Lower lobe of right lung (tissue), 2 donors: ENCODE measurements at regions not wholly inside any gene's neighbourhood (a gene's known extent, or its start where the extent isn't known, plus 50 kb on each side); places are given as distances from the start of the nearest gene placed in this dataset.

ENCODE experiments used
- ATAC-seq, 2 donors: fragments of 200-7000 bp; cut with Tn5 transposase; one replicate each; pipeline ENCODE4 v1.9.1; 2020 to 2022; ENCODE audit warnings: mild to moderate bottlenecking in 2 of 2, moderate library complexity in 2 of 2
- DNase-seq: peaks from one replicate; pipeline ENCODE4 v3.0.0-alpha.2; 2020
- H3K27ac ChIP-seq: fragments of 200-600 bp; one replicate; pipeline ENCODE4 v1.8.0; 2022
- H3K27me3 ChIP-seq: fragments of 200-600 bp; one replicate; pipeline ENCODE4 v1.8.0; 2022; ENCODE audit warnings: low read depth
- H3K36me3 ChIP-seq: fragments of 200-600 bp; one replicate; pipeline ENCODE4 v1.8.0; 2022; ENCODE audit warnings: mild to moderate bottlenecking
- H3K4me1 ChIP-seq: fragments of 200-600 bp; one replicate; pipeline ENCODE4 v1.8.0; 2022
- H3K4me3 ChIP-seq: fragments of 200-600 bp; one replicate; pipeline ENCODE4 v1.8.0; 2022; ENCODE audit warnings: mild to moderate bottlenecking
- H3K9me3 ChIP-seq: fragments of 200-600 bp; one replicate; pipeline ENCODE4 v1.8.0; 2022
- CTCF ChIP-seq: fragments of 200-600 bp; IDR thresholded peaks from one replicate; pipeline ENCODE4 v1.8.0; 2022; ENCODE audit warnings: antibody characterized with exemption, mild to moderate bottlenecking
- intact Hi-C: fragments of 100-400 bp; cut with DNase I; formaldehyde crosslinking; loops from one replicate; pipeline ENCODE4 v1.11.0; 2022
- donor health status: DM: no; HTN: yes; CAD: no; lungs with severe emphysema.

GRCh38 chr4:71229477-71230270 lies 109.1 kb upstream of the SLC4A4 start:
- DNase-seq (no peak), ATAC-seq (peak; percentile 57 to 61)
- Histone ChIP-seq H3K36me3 (no peaks in the 10 kb centered on the region), H3K27me3 (no peaks in the 10 kb centered on the region), H3K4me3 (no peak overlapping the region), H3K9me3 (no peaks in the 10 kb centered on the region), H3K27ac (no peak overlapping the region), H3K4me1 (peaks cover 26% of the 10 kb centered on the region)
- intact Hi-C loops, result no loop called here
- peak; percentile 68 for TF ChIP-seq CTCF

DNA sequence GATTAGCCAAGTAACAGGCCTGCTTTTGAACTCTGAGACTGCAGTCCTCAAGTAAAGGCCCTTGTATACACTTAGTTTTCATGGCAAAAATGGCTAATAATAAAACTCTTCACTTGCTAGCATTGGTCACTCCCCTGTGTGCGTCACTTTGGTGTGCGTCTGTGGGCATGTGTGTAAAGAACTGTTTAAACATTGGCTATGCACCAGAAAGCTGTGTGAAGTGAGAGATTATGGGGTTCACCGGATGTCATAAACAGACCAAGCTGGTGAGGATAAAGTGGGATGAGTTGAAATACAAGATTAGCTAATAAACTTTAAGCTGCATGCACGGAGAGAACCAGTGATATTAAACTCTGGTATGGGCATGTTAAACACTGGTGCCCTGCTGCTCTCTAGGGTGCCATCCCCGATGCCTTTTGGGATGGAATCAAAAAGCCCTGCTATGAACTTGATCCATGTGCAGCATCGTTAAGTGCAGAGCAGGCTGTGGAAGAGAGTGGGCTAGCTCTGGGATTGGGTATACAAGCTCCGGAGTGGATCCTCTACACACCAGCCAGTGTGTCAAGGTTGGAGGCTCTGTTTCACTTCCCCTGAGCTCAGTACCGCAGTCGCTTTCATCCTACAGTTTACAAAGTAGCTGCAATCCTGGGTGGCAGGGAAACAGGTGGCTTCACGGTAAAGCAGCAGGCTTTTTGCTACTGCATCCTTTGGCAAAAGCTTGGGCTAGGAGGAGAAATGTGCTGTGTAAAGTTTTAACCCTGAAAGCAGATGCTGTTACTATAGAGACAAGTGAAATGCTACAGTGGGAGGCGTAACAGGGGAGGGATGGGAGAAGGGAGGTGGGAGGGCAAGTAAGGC lies 108.3 kb upstream of the SLC4A4 start:
- Histone ChIP-seq H3K36me3 (no peaks in the 10 kb centered on the region), H3K9me3 (no peaks in the 10 kb centered on the region), H3K27me3 (no peaks in the 10 kb centered on the region), H3K27ac (peak overlapping the region; percentile 44), H3K4me1 (peaks cover 26% of the 10 kb centered on the region), H3K4me3 (no peak overlapping the region)
- intact Hi-C loops, result no loop called here
- no peak for TF ChIP-seq CTCF
- ATAC-seq (peak; percentile 51 to 78), DNase-seq (no peak)

DNA sequence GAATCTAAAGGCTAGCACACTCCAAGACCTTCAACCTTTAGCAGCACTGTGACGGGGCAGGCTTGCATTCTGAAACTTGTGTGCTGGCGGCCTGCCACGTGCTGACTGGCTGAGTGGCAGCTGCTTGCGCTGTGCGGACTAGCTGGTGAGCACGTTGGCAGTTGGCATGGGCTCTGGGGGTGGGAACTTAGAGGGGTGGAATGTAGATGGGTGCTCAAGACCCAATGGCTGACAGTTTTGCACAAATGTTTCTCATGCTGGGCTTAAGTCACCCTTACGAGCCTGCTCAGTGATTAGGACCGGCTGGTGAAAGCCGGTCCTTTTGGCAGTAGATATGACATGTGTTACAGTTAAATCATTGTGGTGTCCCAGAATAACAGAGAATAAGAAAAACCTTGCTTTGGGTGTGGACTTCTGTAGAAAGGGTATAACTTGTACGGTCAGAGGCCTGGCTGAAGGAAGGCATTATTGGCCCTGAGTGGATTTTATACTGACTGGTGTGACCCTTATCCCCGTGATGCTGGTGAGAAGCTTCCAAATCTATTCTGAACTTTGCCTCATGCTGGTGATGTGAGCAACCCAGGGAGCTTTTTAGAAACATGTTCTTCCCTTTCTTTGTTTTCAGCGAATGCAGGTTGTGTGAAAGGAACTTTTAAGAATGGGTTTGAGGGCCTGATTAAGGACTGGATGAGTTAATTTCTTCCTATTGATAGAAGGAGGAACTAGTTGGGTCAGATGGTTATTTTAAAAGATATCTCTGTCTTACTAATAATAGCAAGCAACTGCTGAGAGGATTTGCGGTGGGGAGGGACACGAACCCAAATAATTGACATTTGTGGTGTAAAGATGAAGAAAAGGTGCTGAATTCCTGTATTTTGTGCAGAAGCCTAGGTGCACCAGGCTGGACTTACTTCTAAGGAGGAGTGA lies 107.4 kb upstream of the SLC4A4 start:
- no peak overlapping the region for H3K4me3 ChIP-seq
- intact Hi-C loops, result no loop called here
- no peak for TF ChIP-seq CTCF
- DNase-seq (peak; percentile 91), ATAC-seq (peak; percentile 91 to 93)
- H3K27ac ChIP-seq, result peak overlapping the region; percentile 44
- H3K9me3 ChIP-seq, result no peaks in the 10 kb centered on the region
- H3K4me1 ChIP-seq, result peaks cover 26% of the 10 kb centered on the region
- no peaks in the 10 kb centered on the region for H3K36me3 ChIP-seq
- H3K27me3 ChIP-seq, result no peaks in the 10 kb centered on the region

GRCh38 chr4:71232056-71232430 lies 106.8 kb upstream of the SLC4A4 start:
- Histone ChIP-seq H3K36me3 (no peaks in the 10 kb centered on the region), H3K9me3 (no peaks in the 10 kb centered on the region), H3K4me3 (no peak overlapping the region), H3K27ac (no peak overlapping the region), H3K27me3 (no peaks in the 10 kb centered on the region), H3K4me1 (peaks cover 26% of the 10 kb centered on the region)
- no peak for ATAC-seq
- intact Hi-C loops, result no loop called here
- DNase-seq, result no peak
- TF ChIP-seq CTCF, result no peak

- Histone ChIP-seq H3K36me3 (no peaks in the 10 kb centered on the region), H3K9me3 (no peaks in the 10 kb centered on the region), H3K27me3 (no peaks in the 10 kb centered on the region), H3K27ac (no peak overlapping the region), H3K4me1 (peaks cover 26% of the 10 kb centered on the region), H3K4me3 (no peak overlapping the region)
- intact Hi-C loops, result no loop called here
- DNase-seq, result no peak
- no peak for ATAC-seq
- no peak for TF ChIP-seq CTCF
These were observed 106.0 kb upstream of the SLC4A4 start for GRCh38 chr4:71232846-71233245.
